HEK293T (cell line): ENCODE measurements at regions not wholly inside any gene's neighbourhood (a gene's known extent, or its start where the extent isn't known, plus 50 kb on each side); places are given as distances from the start of the nearest gene placed in this dataset.

Experiments used
- ARNT ChIP-seq: fragments of 450-650 bp; IDR thresholded peaks from 2 replicates; pipeline ENCODE4 v1.6.1; 2017; ENCODE audit warnings: mild to moderate bottlenecking
- BHLHE40 ChIP-seq: fragments of 450-650 bp; IDR thresholded peaks from 2 replicates; pipeline ENCODE4 v1.6.1; 2016; ENCODE audit warnings: mild to moderate bottlenecking, moderate library complexity, borderline replicate concordance
- FOXA1 ChIP-seq: fragments of 450-650 bp; IDR thresholded peaks from 2 replicates; pipeline ENCODE4 v1.6.1; 2016; ENCODE audit warnings: mild to moderate bottlenecking
- FOXM1 ChIP-seq: fragments of 450-650 bp; IDR thresholded peaks from 2 replicates; pipeline ENCODE4 v1.6.1; 2017; ENCODE audit warnings: mild to moderate bottlenecking, borderline replicate concordance
- HDGF ChIP-seq: fragments of 450-650 bp; IDR thresholded peaks from 2 replicates; pipeline ENCODE4 v1.6.1; 2017; ENCODE audit warnings: antibody characterized with exemption, borderline replicate concordance
- LEF1 ChIP-seq: fragments of 450-650 bp; IDR thresholded peaks from 2 replicates; pipeline ENCODE4 v1.6.1; 2017; ENCODE audit warnings: mild to moderate bottlenecking, borderline replicate concordance
- NFRKB ChIP-seq: fragments of 450-650 bp; IDR thresholded peaks from 2 replicates; pipeline ENCODE4 v1.6.1; 2016; ENCODE audit warnings: mild to moderate bottlenecking, moderate library complexity
- PKNOX1 ChIP-seq: fragments of 450-650 bp; IDR thresholded peaks from 2 replicates; pipeline ENCODE4 v1.6.1; 2016
- SP1 ChIP-seq: fragments of 450-650 bp; IDR thresholded peaks from 2 replicates; pipeline ENCODE4 v1.6.1; 2017
- SUZ12 ChIP-seq: fragments of 450-650 bp; IDR thresholded peaks from 2 replicates; pipeline ENCODE4 v1.6.1; 2016; ENCODE audit warnings: mild to moderate bottlenecking
- TARDBP ChIP-seq: fragments of 450-650 bp; IDR thresholded peaks from 2 replicates; pipeline ENCODE4 v1.6.1; 2016
- ZNF384 ChIP-seq: fragments of 450-650 bp; IDR thresholded peaks from 2 replicates; pipeline ENCODE4 v1.6.1; 2016

GRCh38 chr15:81812456-81812855, 233.4 kb downstream of the MEX3B start:
- TF ChIP-seq SP1 (no peak), ZNF384 (no peak), SUZ12 (no peak), LEF1 (no peak), BHLHE40 (no peak), NFRKB (no peak), FOXA1 (no peak), ARNT (no peak), PKNOX1 (no peak), FOXM1 (no peak), TARDBP (no peak), HDGF (no peak)
